ENCODE measurements at regions not wholly inside any gene's neighbourhood (a gene's known extent, or its start where the extent isn't known, plus 50 kb on each side); places are given as distances from the start of the nearest gene placed in this dataset.

DNA sequence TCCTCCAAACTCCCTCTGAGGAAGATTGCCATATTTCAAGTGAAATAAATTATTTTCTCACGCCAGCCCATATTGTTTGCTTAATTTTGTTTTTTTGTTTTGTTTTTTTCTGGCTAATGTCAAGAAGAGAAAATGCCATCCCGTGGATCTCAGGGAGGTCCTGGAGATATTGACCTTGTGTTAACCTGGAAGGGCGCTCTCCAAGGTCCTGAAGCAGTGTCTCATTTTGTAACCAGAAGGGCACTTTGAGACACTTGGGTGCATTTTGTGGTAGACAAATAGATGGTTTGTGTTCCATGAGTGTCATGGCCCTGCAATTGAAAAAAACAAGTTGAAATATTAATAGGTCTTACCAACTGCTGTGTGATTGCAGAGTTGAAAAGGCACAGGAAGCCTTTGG, 268.9 kb downstream of the SUDS3 start:
- H3K36me3 Mint-ChIP-seq (ENCODE audit: low read depth, unreplicated experiment) = no peaks in the 10 kb centered on the region
- TF ChIP-seq, protein P1, sequence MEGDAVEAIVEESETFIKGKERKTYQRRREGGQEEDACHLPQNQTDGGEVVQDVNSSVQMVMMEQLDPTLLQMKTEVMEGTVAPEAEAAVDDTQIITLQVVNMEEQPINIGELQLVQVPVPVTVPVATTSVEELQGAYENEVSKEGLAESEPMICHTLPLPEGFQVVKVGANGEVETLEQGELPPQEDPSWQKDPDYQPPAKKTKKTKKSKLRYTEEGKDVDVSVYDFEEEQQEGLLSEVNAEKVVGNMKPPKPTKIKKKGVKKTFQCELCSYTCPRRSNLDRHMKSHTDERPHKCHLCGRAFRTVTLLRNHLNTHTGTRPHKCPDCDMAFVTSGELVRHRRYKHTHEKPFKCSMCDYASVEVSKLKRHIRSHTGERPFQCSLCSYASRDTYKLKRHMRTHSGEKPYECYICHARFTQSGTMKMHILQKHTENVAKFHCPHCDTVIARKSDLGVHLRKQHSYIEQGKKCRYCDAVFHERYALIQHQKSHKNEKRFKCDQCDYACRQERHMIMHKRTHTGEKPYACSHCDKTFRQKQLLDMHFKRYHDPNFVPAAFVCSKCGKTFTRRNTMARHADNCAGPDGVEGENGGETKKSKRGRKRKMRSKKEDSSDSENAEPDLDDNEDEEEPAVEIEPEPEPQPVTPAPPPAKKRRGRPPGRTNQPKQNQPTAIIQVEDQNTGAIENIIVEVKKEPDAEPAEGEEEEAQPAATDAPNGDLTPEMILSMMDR (IDR thresholded peaks at IDR 0.05; ENCODE audit: unreplicated experiment) = no peak
- H3K27ac Mint-ChIP-seq (ENCODE audit: unreplicated experiment) = no peak overlapping the region
- H3K4me3 Mint-ChIP-seq (ENCODE audit: unreplicated experiment) = no peak overlapping the region
- no peaks in the 10 kb centered on the region for H3K27me3 Mint-ChIP-seq (ENCODE audit: unreplicated experiment)
- H3K9me3 Mint-ChIP-seq (ENCODE audit: unreplicated experiment) = no peaks in the 10 kb centered on the region
- peak; percentile 40 for DNase-seq (ENCODE audit: low spot score)
- H3K4me1 Mint-ChIP-seq (ENCODE audit: unreplicated experiment) = no peaks in the 10 kb centered on the region

DNA sequence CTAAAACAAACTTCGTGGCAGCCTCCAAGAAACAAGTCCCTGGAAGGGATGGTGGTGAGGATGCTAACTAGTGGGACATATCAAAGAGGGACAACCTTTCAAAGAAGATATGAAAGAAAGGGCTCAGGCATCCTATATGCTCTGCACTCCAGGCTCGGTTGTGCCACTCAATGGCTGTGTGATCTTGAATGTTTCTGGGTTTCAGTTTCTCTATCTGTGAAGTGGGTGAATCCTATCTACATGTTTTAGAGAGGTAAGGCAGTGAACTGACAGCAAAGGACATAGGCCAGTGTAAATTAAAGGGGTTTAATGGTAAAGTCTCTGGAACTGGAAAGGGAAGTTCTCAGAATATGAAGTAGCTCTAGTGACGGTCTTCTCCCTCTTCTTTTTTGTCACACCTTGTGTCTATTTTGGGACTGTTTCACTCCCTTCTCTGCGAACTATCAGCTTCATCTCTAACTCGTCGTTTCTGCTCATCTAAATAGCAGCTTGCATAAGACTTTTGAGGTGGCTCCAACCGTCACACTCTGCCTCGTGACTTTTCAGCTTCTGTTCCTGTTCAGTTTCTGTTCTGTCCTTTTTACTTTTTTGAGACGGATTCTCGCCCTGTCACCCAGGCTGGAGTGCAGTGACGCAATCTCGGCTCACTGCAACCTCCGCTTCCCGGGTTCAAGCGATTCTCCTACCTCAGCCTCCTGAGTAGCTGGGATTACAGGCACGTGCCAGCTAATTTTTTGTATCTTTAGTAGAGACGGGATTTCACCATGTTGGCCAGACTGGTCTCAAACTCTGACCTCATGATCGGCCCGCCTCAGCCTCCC, 273.6 kb downstream of the SUDS3 start:
- Mint-ChIP-seq H3K4me3 (ENCODE audit: unreplicated experiment) (no peak overlapping the region), H3K36me3 (ENCODE audit: low read depth, unreplicated experiment) (no peaks in the 10 kb centered on the region), H3K27me3 (ENCODE audit: unreplicated experiment) (no peaks in the 10 kb centered on the region), H3K27ac (ENCODE audit: unreplicated experiment) (no peak overlapping the region), H3K9me3 (ENCODE audit: unreplicated experiment) (no peaks in the 10 kb centered on the region), H3K4me1 (ENCODE audit: unreplicated experiment) (no peaks in the 10 kb centered on the region)
- DNase-seq (ENCODE audit: low spot score) = no peak
- TF ChIP-seq, protein P1 (IDR thresholded peaks at IDR 0.05; ENCODE audit: unreplicated experiment) = no peak

DNA sequence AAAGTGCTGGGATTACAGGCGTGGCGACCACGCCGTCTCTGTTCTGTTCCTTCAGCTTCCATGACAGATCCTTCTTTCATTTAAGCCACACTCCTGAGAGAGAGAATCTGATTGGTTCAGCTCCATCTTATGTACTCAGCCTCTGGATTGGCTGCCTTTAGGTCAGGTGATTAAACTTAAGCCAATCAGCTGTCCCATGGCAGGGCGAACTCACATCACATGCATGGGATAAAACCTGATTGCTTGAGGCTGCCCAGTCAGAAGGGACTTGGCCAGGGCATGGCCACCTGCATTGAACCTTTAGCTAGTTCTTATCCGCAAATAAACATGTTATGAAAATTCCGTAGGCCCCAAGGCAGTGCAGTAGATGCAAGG, 274.2 kb downstream of the SUDS3 start:
- no peaks in the 10 kb centered on the region for H3K36me3 Mint-ChIP-seq (ENCODE audit: low read depth, unreplicated experiment)
- H3K27me3 Mint-ChIP-seq (ENCODE audit: unreplicated experiment) = no peaks in the 10 kb centered on the region
- H3K4me3 Mint-ChIP-seq (ENCODE audit: unreplicated experiment) = no peak overlapping the region
- TF ChIP-seq, protein P1 (IDR thresholded peaks at IDR 0.05; ENCODE audit: unreplicated experiment) = no peak
- no peak for DNase-seq (ENCODE audit: low spot score)
- no peaks in the 10 kb centered on the region for H3K4me1 Mint-ChIP-seq (ENCODE audit: unreplicated experiment)
- no peak overlapping the region for H3K27ac Mint-ChIP-seq (ENCODE audit: unreplicated experiment)
- H3K9me3 Mint-ChIP-seq (ENCODE audit: unreplicated experiment) = no peaks in the 10 kb centered on the region

DNA sequence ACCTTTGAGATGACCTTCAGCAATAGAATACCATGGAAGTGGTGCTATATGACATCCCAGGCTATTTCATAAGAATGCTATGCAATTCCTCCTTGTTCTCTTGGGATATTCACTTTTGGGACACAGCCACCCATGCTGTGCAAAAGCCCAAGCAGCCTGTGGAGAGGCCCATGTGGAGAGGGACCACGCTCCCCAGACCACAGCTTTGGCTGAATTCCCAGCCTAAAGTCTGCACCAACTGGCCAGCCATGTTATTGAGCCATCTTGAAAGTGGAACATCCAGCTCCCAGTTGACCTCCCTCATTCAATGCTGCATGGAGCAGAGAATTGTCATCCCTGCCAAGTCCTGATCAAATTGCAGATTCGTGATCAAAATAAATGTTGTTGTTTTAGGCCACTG, 275.1 kb downstream of the SUDS3 start:
- H3K9me3 Mint-ChIP-seq (ENCODE audit: unreplicated experiment) = no peaks in the 10 kb centered on the region
- H3K4me1 Mint-ChIP-seq (ENCODE audit: unreplicated experiment) = no peaks in the 10 kb centered on the region
- no peak overlapping the region for H3K4me3 Mint-ChIP-seq (ENCODE audit: unreplicated experiment)
- H3K27me3 Mint-ChIP-seq (ENCODE audit: unreplicated experiment) = no peaks in the 10 kb centered on the region
- H3K27ac Mint-ChIP-seq (ENCODE audit: unreplicated experiment) = no peak overlapping the region
- TF ChIP-seq, protein P1 (IDR thresholded peaks at IDR 0.05; ENCODE audit: unreplicated experiment) = no peak
- DNase-seq (ENCODE audit: low spot score) = no peak
- H3K36me3 Mint-ChIP-seq (ENCODE audit: low read depth, unreplicated experiment) = no peaks in the 10 kb centered on the region

DNA sequence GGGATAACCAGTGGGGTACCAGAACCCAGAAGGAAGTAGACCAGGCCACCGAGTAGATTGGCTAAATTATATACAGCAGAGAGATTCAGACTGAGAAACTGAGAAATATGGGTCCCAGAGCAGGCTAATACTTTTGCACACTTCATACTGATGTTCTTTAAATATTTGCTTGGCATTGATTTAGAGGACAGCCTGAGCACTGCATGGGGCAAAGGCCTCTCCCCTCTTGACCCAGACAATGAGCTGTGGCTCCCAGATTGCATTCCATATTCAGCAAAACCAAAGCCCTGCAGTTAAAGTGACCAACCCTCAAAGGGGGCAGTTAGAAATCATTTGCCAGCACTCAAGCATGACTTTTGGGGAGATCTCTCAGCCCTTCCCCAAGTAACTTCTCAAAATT, 279.2 kb downstream of the SUDS3 start:
- H3K36me3 Mint-ChIP-seq (ENCODE audit: low read depth, unreplicated experiment) = no peaks in the 10 kb centered on the region
- H3K9me3 Mint-ChIP-seq (ENCODE audit: unreplicated experiment) = no peaks in the 10 kb centered on the region
- no peak for DNase-seq (ENCODE audit: low spot score)
- peaks cover 1% of the 10 kb centered on the region for H3K27me3 Mint-ChIP-seq (ENCODE audit: unreplicated experiment)
- TF ChIP-seq, protein P1 (IDR thresholded peaks at IDR 0.05; ENCODE audit: unreplicated experiment) = no peak
- H3K4me1 Mint-ChIP-seq (ENCODE audit: unreplicated experiment) = no peaks in the 10 kb centered on the region
- no peak overlapping the region for H3K27ac Mint-ChIP-seq (ENCODE audit: unreplicated experiment)
- no peak overlapping the region for H3K4me3 Mint-ChIP-seq (ENCODE audit: unreplicated experiment)

Measured in endothelial cell (in vitro differentiated cells).